IMR-90 (cell line): ENCODE measurements at regions not wholly inside any gene's neighbourhood (a gene's known extent, or its start where the extent isn't known, plus 50 kb on each side); places are given as distances from the start of the nearest gene placed in this dataset.

Source experiments
- ATAC-seq: fragments of 200-7000 bp; cut with Tn5 transposase; 2 replicates; pipeline ENCODE4 v1.9.1; 2020; ENCODE audit warnings: low read depth, mild to moderate bottlenecking, moderate library complexity
- BruUV-seq: library from RNA; stranded (reverse); fragments of 400-500 nt; replicated peaks from 2 replicates; lab custom pipeline; 2021; lab: Mats Ljungman, UMichigan
- CTCF ChIA-PET: fragments of 300-600 bp; formaldehyde crosslinking; extraction: SDS; loops from one replicate; lab custom pipeline; 2021; ENCODE audit warnings: antibody characterized with exemption; lab: Yijun Ruan, JAX
- POLR2A ChIA-PET: fragments of 300-600 bp; sonication (Branson Sonifier 250); formaldehyde crosslinking; loops from one replicate; lab custom pipeline; 2022; ENCODE audit warnings: antibody characterized with exemption; ENCODE audit not compliant: unreplicated experiment; lab: Charles Lee
- DNase-seq: peaks from one replicate; pipeline ENCODE4 v3.0.0; 2013
- H2AFZ ChIP-seq: replicated peaks from 2 replicates; pipeline ENCODE3; 2013; ENCODE audit warnings: low read length, mild to moderate bottlenecking; ENCODE audit not compliant: poor library complexity
- H2AK5ac ChIP-seq: 2 replicates; pipeline ENCODE4 v1.6.1; 2013; ENCODE audit warnings: low read depth, low read length, inconsistent platforms
- H2AK9ac ChIP-seq: replicated peaks from 2 replicates; pipeline ENCODE3; 2013; ENCODE audit warnings: mild to moderate bottlenecking, low read depth, low read length, moderate library complexity; ENCODE audit not compliant: poor library complexity
- H2BK120ac ChIP-seq: 2 replicates; pipeline ENCODE4 v1.6.1; 2013; ENCODE audit warnings: low read depth, low read length, inconsistent platforms
- H2BK15ac ChIP-seq: 3 replicates; pipeline ENCODE4 v1.6.1; 2013; ENCODE audit warnings: low read depth, low read length, inconsistent platforms
- H2BK20ac ChIP-seq: 2 replicates; pipeline ENCODE4 v1.6.1; 2013; ENCODE audit warnings: low read depth, mild to moderate bottlenecking, inconsistent platforms, low read length, moderate library complexity
- H2BK5ac ChIP-seq: 2 replicates; pipeline ENCODE4 v1.6.1; 2013; ENCODE audit warnings: mild to moderate bottlenecking, low read depth, low read length, inconsistent platforms; ENCODE audit not compliant: poor library complexity, severe bottlenecking
- H3K14ac ChIP-seq: replicated peaks from 2 replicates; pipeline ENCODE4 v1.6.1; 2013; ENCODE audit warnings: low read depth, low read length, inconsistent platforms
- H3K18ac ChIP-seq: 2 replicates; pipeline ENCODE4 v1.6.1; 2013; ENCODE audit warnings: low read depth, low read length, control low read depth
- H3K23ac ChIP-seq: 2 replicates; pipeline ENCODE4 v1.6.1; 2013; ENCODE audit warnings: low read depth, low read length, inconsistent platforms
- H3K27ac ChIP-seq: 2 replicates; pipeline ENCODE4 v1.5.1; 2013; ENCODE audit warnings: mild to moderate bottlenecking, control low read depth, low read length; ENCODE audit not compliant: insufficient read depth
- H3K27me3 ChIP-seq: 2 replicates; pipeline ENCODE4 v1.6.1; 2013; ENCODE audit warnings: low read length; ENCODE audit not compliant: control insufficient read depth, insufficient read depth
- H3K36me3 ChIP-seq: 2 replicates; pipeline ENCODE4 v1.6.1; 2013; ENCODE audit warnings: low read length, mixed read lengths; ENCODE audit not compliant: control insufficient read depth, insufficient read depth
- H3K4ac ChIP-seq: 2 replicates; pipeline ENCODE4 v1.6.1; 2013; ENCODE audit warnings: low read depth, low read length, inconsistent platforms
- H3K4me1 ChIP-seq: 2 replicates; pipeline ENCODE4 v1.6.1; 2013; ENCODE audit warnings: low read length, mixed read lengths; ENCODE audit not compliant: control insufficient read depth, insufficient read depth
- H3K4me2 ChIP-seq: 2 replicates; pipeline ENCODE4 v1.6.1; 2013; ENCODE audit warnings: low read depth, mild to moderate bottlenecking, control low read depth, low read length, moderate library complexity
- H3K4me3 ChIP-seq: 2 replicates; pipeline ENCODE4 v1.5.1; 2013; ENCODE audit warnings: low read depth, mild to moderate bottlenecking, control low read depth, low read length, moderate library complexity; ENCODE audit not compliant: insufficient read depth
- H3K56ac ChIP-seq: 2 replicates; pipeline ENCODE4 v1.6.1; 2013; ENCODE audit warnings: low read length, inconsistent platforms; ENCODE audit not compliant: insufficient read depth; ENCODE audit errors: extremely low read depth
- H3K79me1 ChIP-seq, 2 experiments: 2 replicates each; pipeline ENCODE4 v1.6.1; 2013; ENCODE audit warnings: low read length in 2 of 2, inconsistent platforms in 1 of 2, low read depth in 1 of 2
- H3K9ac ChIP-seq: 2 replicates; pipeline ENCODE4 v1.6.1; 2013; ENCODE audit warnings: low read depth, low read length, control low read depth
- H3K9me1 ChIP-seq: 2 replicates; pipeline ENCODE4 v1.6.1; 2013; ENCODE audit warnings: low read length, inconsistent platforms; ENCODE audit not compliant: insufficient read depth
- H3K9me3 ChIP-seq: 2 replicates; pipeline ENCODE4 v1.6.1; 2013; ENCODE audit warnings: low read length; ENCODE audit not compliant: control insufficient read depth, insufficient read depth
- H4K20me1 ChIP-seq: 2 replicates; pipeline ENCODE4 v1.6.1; 2013; ENCODE audit warnings: low read length, inconsistent platforms; ENCODE audit not compliant: insufficient read depth
- H4K5ac ChIP-seq: 2 replicates; pipeline ENCODE4 v1.6.1; 2013; ENCODE audit warnings: mild to moderate bottlenecking, low read depth, low read length, control low read depth
- H4K8ac ChIP-seq, 2 experiments: 2 replicates each; pipeline ENCODE4 v1.6.1; 2013; ENCODE audit warnings: low read depth in 2 of 2, low read length in 2 of 2, control low read depth in 1 of 2, inconsistent platforms in 1 of 2
- H4K91ac ChIP-seq: 2 replicates; pipeline ENCODE4 v1.6.1; 2013; ENCODE audit warnings: low read depth, low read length, inconsistent platforms; ENCODE audit not compliant: insufficient read depth
- BHLHE40 ChIP-seq: fragments of 150-350 bp; IDR thresholded peaks from 2 replicates; pipeline ENCODE4 v1.6.1; 2016; ENCODE audit warnings: mild to moderate bottlenecking, low read depth, low read length
- CEBPB ChIP-seq: IDR thresholded peaks from 2 replicates; pipeline ENCODE4 v1.6.1; 2012; ENCODE audit warnings: low read depth, low read length, improper control_type of control experiment
- CHD1 ChIP-seq: IDR thresholded peaks from 2 replicates; pipeline ENCODE4 v1.6.1; 2012; ENCODE audit warnings: low read depth, low read length, improper control_type of control experiment
- CTCF ChIP-seq: conservative IDR thresholded peaks from 2 replicates; pipeline ENCODE4 v1.5.1; 2012; ENCODE audit warnings: mild to moderate bottlenecking, low read depth, low read length, improper control_type of control experiment
- FOS ChIP-seq: fragments of 150-350 bp; IDR thresholded peaks from 2 replicates; pipeline ENCODE4 v1.6.1; 2016; ENCODE audit warnings: low read depth, low read length
- MAFK ChIP-seq: IDR thresholded peaks from 2 replicates; pipeline ENCODE4 v1.6.1; 2012; ENCODE audit warnings: low read depth, low read length, improper control_type of control experiment
- MAZ ChIP-seq: IDR thresholded peaks from 2 replicates; pipeline ENCODE4 v1.6.1; 2012; ENCODE audit warnings: low read depth, mild to moderate bottlenecking, low read length, improper control_type of control experiment, moderate library complexity, borderline replicate concordance
- MXI1 ChIP-seq: IDR thresholded peaks from 2 replicates; pipeline ENCODE4 v1.6.1; 2012; ENCODE audit warnings: low read depth, mild to moderate bottlenecking, low read length, moderate library complexity, borderline replicate concordance
- NFE2L2 ChIP-seq: fragments of 150-350 bp; IDR thresholded peaks from 2 replicates; pipeline ENCODE4 v1.6.1; 2016; ENCODE audit warnings: low read depth, mild to moderate bottlenecking, low read length
- RAD21 ChIP-seq: IDR thresholded peaks from 2 replicates; pipeline ENCODE4 v1.6.1; 2012; ENCODE audit warnings: low read length, improper control_type of control experiment
- RCOR1 ChIP-seq: IDR thresholded peaks from 2 replicates; pipeline ENCODE4 v1.6.1; 2012; ENCODE audit warnings: mild to moderate bottlenecking, low read length, improper control_type of control experiment; ENCODE audit not compliant: insufficient replicate concordance
- RFX5 ChIP-seq: IDR thresholded peaks from 2 replicates; pipeline ENCODE4 v1.8.0; 2012; ENCODE audit warnings: low read depth, mild to moderate bottlenecking, low read length, moderate library complexity
- SMC3 ChIP-seq: fragments of 150-350 bp; IDR thresholded peaks from 2 replicates; pipeline ENCODE4 v1.6.1; 2016; ENCODE audit warnings: low read depth, mild to moderate bottlenecking, antibody characterized with exemption, low read length, moderate library complexity
- WGBS, 2 experiments: methylation state at CpG; one replicate each; pipeline versions ENCODE4 v1.1.5 to v1.1.7; 2013; ENCODE audit warnings: missing lambda C conversion rate in 2 of 2; ENCODE audit not compliant: insufficient read length in 1 of 2; ENCODE audit errors: extremely low coverage in 2 of 2; 5-methylcytosine and 5-hydroxymethylcytosine counted together
- dilution Hi-C: fragments of 300-500 bp; cut with HindIII; formaldehyde crosslinking; loops from one replicate; pipeline ENCODE4 v1.14.3; 2018; ENCODE audit warnings: low sequenced_read_pairs; ENCODE audit not compliant: unreplicated experiment
- in situ Hi-C: fragments of 300-500 bp; cut with MboI; formaldehyde crosslinking; loops from 3 replicates; pipeline ENCODE4 v1.14.3; 2019; ENCODE audit warnings: low sequenced_read_pairs, inconsistent platforms, mixed read lengths
- intact Hi-C: fragments of 100-400 bp; cut with micrococcal nuclease; formaldehyde crosslinking; loops from 2 replicates; pipeline ENCODE4 v1.10.0; 2022
- TF ChIP-seq, protein P1 (sequence below): fragments of 150-350 bp; IDR thresholded peaks from 2 replicates; pipeline ENCODE4 v1.6.1; 2016; ENCODE audit warnings: low read depth, mild to moderate bottlenecking, low read length, moderate library complexity, borderline replicate concordance
- TF ChIP-seq, protein P2 (sequence below): fragments of 150-350 bp; IDR thresholded peaks from 2 replicates; pipeline ENCODE4 v1.6.1; 2017; ENCODE audit warnings: mild to moderate bottlenecking, antibody characterized with exemption, low read length, low read depth

GRCh38 chr4:184961660-184962059, 56.6 kb upstream of the HELT start:
- Histone ChIP-seq H3K56ac (no peak overlapping the region), H2BK20ac (no peak overlapping the region), H2AFZ (no peak overlapping the region), H3K9ac (no peak overlapping the region), H3K4me1 (no peaks in the 10 kb centered on the region), H2AK9ac (no peak overlapping the region), H3K9me3 (no peaks in the 10 kb centered on the region), H2BK120ac (no peak overlapping the region), H2AK5ac (no peak overlapping the region), H3K9me1 (no peaks in the 10 kb centered on the region), H3K36me3 (no peaks in the 10 kb centered on the region), H4K20me1 (no peaks in the 10 kb centered on the region), H3K27me3 (no peaks in the 10 kb centered on the region; the same call in 1 of the 2 replicates), H3K79me1 (no peaks in the 10 kb centered on the region), H4K5ac (no peak overlapping the region), H3K4ac (no peak overlapping the region), H3K27ac (no peak overlapping the region), H2BK15ac (no peak overlapping the region), H3K4me3 (no peak overlapping the region), H4K91ac (no peak overlapping the region), H2BK5ac (no peak overlapping the region), H3K4me2 (no peak overlapping the region), H3K23ac (no peak overlapping the region), H3K18ac (no peak overlapping the region), H3K14ac (no peak overlapping the region), H4K8ac (no peak overlapping the region)
- TF ChIP-seq RAD21 (no peak), CTCF (no peak), MAFK (no peak), CHD1 (no peak), MAZ (no peak), RCOR1 (no peak), FOS (no peak), NFE2L2 (no peak), MXI1 (no peak), CEBPB (no peak), BHLHE40 (no peak), SMC3 (no peak), RFX5 (no peak)
- TF ChIP-seq, protein P1, sequence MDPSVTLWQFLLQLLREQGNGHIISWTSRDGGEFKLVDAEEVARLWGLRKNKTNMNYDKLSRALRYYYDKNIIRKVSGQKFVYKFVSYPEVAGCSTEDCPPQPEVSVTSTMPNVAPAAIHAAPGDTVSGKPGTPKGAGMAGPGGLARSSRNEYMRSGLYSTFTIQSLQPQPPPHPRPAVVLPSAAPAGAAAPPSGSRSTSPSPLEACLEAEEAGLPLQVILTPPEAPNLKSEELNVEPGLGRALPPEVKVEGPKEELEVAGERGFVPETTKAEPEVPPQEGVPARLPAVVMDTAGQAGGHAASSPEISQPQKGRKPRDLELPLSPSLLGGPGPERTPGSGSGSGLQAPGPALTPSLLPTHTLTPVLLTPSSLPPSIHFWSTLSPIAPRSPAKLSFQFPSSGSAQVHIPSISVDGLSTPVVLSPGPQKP = no peak
- TF ChIP-seq, protein P2, sequence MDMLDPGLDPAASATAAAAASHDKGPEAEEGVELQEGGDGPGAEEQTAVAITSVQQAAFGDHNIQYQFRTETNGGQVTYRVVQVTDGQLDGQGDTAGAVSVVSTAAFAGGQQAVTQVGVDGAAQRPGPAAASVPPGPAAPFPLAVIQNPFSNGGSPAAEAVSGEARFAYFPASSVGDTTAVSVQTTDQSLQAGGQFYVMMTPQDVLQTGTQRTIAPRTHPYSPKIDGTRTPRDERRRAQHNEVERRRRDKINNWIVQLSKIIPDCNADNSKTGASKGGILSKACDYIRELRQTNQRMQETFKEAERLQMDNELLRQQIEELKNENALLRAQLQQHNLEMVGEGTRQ = no peak
- in situ Hi-C loops (no loop called here), intact Hi-C loops (no loop called here), dilution Hi-C loops (no loop called here)
- ChIA-PET POLR2A (no interaction called here), CTCF (no interaction called here)
- no CpG with 5 or more reads among the region's 8 CpGs for WGBS, 2 experiments
- ATAC-seq (no peak), DNase-seq (no peak)
- BruUV-seq = no TSS peak
